Right lobe of liver (tissue), 4 donors: ENCODE measurements at regions not wholly inside any gene's neighbourhood (a gene's known extent, or its start where the extent isn't known, plus 50 kb on each side); places are given as distances from the start of the nearest gene placed in this dataset.

ENCODE experiments used
- CTCF ChIP-seq, 4 donors: fragments of 200-600 bp in 3 of 4; fragments of 450-650 bp in 1 of 4; IDR thresholded peaks; one replicate each; pipeline versions ENCODE4 v1.5.1 to v1.8.0; 2016 to 2022; ENCODE audit warnings: antibody characterized with exemption in 4 of 4, mild to moderate bottlenecking in 2 of 4
- POLR2A ChIP-seq: fragments of 450-650 bp; IDR thresholded peaks from one replicate; pipeline ENCODE4 v1.6.1; 2017; ENCODE audit warnings: antibody characterized with exemption, mild to moderate bottlenecking
- donor health status: DM: no; HTN: no; CAD: no.
- donor health status: DM: no; HTN: no; CAD: no.
- donor health status: DM: no; HTN: yes; CAD: no.

- TF ChIP-seq CTCF (IDR thresholded peaks at IDR 0.05) (no peak), POLR2A (no peak)
These were observed 144.2 kb downstream of the HLX start for GRCh38 chr1:221023482-221023881.
